ENCODE measurements at regions not wholly inside any gene's neighbourhood (a gene's known extent, or its start where the extent isn't known, plus 50 kb on each side); places are given as distances from the start of the nearest gene placed in this dataset.

DNA sequence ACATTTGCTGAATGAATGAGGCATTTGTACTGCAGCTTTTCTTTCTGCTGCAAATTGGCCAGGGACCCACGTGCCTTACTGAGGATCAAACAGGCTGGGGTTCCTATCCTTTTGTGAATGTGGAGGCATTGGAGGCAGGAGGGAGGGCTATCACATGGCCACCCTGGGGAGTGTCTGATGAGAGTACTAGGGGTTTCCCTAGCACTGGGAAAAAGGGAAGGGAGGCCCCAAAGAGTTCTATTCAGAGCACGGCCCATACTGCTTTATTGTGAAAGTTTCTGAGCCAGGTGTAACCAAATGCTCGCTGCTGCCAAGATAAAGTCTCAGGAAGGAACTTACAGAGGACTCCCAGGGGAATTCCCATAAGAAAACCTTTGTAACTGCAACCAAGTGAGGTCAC is 78.4 kb upstream of the ANO1 start:
- no peak for DNase-seq (ENCODE audit: low spot score)

DNA sequence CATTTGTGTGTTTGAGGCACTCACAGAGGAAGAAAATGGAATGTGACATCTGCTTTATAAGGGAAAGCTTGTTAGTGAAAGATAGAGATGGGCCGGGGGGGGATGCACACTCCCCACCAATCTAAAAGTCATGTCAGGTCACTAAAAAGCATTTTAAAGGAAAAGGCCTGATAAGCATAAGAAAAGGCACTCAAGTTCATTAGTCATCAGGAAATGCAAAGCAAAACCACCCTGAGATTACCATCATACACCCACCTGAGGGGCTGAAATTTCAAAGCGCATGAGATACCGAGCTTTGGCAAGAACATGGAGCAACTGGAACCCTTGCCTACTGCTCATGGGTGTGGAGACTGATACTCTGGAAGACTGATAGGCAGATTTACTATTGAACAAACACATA is 77.9 kb upstream of the ANO1 start:
- no peak for DNase-seq (ENCODE audit: low spot score)

DNA sequence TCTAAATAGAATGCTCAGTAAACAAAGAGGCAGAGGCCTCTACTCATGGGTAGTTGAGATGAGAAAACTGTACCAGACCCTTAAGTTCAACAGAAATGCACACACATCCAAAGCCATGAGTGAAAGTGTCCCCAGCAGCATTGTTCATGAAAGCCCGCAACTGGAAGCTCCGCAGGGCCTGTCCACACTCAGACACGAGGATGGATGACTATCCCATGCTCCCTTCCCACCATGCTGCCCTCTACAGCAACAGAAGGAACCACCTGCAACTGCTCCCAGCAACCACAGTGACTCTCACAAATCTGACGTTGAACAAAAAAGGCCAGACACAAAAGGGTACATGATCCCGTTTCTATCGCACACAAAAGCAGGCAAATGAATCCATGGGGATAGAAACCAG is 76.9 kb upstream of the ANO1 start:
- no peak for DNase-seq (ENCODE audit: low spot score)

DNA sequence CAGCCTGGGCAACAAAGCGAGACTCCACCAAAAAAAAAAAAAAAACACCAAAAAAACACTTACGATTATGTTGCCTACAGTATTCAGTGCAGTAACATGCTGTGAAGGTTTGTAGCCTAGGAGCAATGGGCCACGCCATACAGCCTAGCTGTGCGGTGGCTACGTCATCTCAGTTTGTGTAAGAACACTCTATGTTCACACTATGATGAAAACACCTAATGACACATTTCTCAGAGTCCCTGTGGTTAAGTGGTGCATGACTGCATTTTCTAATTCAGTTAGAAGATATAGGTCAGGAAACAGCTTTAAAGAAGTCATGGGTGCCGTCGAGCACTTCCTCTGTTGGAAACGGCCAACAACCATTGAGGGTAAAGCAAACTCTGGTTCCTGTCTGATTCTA is 75.7 kb upstream of the ANO1 start:
- no peak for DNase-seq (ENCODE audit: low spot score)

DNA sequence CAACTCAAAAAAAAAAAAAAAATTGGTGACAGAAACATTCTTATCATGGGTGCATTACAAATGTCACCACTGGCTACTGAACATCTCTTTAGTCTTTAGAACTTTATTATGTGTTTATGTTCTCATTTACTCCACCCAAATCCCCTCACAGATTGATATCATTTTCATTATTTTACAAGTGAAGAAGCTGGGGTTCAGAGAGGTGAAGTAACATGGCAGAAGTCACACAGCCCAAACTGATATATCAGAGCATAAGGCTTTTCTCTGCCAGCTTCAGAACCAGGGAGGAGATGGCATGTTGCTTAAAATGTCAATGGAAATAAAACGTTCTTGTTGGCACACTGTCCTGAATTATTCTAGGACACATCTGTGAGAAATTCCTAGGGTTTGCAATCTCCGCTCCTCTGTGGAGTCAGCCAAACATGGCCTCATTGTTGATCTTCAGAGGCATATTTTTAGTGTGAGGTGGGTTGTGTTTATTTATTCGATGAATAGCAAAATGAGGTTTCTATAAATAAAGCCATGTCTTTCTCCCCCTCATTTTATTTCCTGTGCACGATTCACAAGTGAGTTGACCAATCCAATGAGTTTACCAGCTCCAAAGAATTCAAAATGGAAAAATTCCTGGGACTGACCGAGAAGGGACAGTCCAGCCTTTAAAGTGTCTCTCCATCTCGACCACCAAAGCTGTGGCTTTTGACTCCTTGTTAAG is 72.9 kb upstream of the ANO1 start:
- DNase-seq (ENCODE audit: low spot score): no peak

DNA sequence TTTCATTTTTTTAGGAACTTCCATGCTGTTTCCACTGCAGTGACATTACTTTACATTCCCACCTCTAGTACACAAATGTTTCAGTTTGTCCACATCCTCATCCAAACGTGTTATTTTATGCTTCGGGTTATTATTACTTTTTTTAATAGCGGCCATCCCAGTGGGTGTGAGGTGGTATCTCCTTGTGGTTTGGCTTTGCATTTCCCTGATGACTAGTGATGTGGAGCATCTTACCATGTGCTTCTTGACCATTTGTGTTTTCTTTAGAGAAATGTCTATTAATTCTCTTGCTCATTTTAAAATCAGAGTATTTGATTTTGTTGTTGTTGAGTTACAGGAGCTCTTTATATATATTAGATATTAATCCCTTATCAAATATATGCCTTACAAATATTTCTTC is 70.3 kb upstream of the ANO1 start:
- no peak for DNase-seq (ENCODE audit: low spot score)

DNA sequence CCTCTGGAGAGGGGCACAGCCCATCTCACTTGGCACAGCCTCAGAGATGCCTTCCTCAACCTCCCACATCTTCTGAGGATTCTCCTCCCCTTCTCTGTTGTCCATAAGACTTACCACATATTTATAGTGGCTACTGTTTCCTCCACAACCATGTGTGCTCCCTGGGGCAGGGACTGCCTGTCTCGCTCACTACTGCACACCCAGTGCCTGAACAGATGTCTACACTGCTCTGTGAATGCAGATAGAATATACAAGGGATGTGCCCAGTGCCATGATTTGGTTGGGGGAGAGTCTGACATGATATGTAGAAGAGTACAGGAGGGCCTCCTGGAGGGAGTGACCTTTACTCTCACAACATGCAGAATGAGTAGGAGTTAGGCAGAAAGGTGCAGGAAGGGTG is 67.3 kb upstream of the ANO1 start:
- no peak for DNase-seq (ENCODE audit: low spot score)

DNA sequence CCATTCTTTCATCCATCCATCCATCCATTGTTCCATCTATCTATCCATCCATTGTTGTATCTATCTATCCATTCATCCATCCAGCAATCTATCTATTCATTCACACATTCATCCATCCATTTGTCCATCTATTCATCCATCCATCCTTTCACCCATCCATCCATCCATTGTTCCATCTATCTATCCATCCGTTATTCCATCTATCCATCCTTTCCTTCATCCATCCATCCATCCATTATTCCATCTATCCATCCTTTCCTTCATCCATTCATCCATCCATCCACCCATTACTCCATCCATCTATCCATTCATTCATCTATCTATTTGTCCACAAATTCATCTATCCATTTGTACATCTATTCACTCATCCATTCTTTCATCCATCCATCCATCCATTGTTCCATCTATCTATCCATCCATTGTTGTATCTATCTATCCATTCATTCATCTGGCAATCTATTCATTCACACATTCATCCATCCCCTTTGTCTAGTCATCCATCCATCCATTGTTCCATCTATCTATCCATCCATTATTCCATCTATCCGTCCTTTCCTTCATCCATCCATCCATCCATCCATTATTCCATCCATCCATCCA is 65.9 kb upstream of the ANO1 start:
- no peak for DNase-seq (ENCODE audit: low spot score)

DNA sequence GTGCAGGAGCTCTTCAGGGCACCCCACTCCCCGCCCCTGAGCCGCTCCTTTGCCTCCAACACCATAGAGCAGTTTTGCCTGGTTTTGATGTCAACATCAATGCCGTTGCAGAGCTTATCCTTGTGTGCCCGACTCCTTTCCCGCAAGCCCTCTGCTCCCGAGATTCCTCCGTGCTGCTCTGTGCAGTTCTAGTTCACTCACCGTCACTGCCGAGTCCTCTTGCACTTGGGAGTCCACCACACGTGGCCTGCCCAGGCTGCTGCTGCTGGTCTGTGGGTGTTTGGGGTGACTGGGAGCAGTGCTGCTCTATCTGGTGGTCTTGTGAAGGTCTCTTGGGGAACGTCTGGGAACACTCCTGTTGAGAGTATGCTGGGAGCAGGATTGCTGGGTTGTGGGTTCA is 63.8 kb upstream of the ANO1 start:
- no peak for DNase-seq (ENCODE audit: low spot score)

DNA sequence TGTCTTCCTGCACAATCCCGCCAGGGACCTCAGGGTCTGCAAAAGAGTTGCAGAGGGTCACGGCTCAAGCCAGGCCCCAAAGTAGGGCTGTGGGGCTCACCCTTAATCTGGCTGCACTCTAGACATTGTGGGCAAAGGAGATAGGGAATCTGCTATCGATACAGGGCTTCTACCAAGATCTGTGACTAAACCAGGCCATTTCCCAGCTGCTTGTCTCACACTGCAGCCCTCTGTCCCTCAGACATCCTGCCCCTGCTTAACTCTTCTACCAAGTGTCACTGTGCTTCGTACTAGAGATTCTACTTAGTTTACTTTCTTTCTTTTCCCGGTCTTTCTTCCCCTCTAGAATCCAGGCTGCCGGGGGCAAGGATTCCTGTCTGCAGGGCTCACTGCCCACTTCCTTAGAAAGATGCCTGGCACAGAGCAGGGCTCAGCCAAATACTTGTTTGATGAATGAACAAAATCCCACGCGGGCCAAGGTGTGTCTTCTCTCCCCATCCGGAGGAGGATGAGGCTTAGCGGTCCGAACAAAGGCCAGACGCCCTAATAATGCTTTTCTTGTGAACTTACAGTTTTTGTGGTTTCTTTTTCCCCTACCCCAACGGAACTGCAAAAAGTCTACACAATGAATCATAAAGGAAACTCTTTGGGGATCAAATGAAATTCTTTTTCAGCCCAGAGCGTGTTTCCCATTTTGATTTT is 61.3 kb upstream of the ANO1 start:
- no peak for DNase-seq (ENCODE audit: low spot score)

DNA sequence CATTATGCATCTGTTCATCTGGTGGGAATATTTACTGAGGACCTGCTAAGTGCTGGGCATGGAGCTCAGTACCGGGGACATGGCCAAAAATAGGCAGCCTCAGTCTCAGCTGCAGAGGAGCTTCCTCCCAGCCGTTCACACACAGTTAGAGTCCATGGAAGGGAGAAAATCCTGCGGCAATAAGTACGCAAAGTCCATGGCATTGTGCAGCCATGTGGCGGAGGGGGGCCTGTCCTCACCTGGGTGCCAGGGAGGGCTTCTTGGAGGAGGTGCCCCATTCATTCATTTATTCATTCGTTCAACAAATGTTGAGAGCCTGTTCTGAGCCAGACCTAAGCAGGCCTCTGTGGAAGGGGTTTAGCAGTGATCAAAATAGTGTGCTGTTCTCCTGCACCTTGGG is 59.3 kb upstream of the ANO1 start:
- DNase-seq (ENCODE audit: low spot score): no peak

DNA sequence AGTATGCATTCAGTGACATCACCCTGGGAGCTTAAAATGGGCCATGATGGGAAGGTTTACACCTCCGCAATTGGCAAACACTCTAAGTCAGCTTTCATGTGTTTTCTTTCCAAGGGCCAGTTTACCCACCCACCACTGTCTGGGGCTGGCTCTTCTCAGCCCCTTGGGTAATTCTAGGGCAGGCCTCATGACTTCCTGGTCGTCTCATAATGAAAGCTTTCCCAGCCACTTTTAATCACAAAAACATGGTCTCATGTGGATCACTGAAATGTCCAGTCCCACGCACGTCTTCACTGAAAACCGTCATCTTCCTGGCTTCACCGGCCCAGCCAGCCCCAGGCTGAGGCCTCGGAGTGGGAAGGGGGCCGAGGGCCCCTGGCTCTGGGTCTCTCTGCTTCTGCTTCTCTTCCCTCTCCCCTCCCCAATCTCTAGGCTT is 58.5 kb upstream of the ANO1 start:
- no peak for DNase-seq (ENCODE audit: low spot score)

DNA sequence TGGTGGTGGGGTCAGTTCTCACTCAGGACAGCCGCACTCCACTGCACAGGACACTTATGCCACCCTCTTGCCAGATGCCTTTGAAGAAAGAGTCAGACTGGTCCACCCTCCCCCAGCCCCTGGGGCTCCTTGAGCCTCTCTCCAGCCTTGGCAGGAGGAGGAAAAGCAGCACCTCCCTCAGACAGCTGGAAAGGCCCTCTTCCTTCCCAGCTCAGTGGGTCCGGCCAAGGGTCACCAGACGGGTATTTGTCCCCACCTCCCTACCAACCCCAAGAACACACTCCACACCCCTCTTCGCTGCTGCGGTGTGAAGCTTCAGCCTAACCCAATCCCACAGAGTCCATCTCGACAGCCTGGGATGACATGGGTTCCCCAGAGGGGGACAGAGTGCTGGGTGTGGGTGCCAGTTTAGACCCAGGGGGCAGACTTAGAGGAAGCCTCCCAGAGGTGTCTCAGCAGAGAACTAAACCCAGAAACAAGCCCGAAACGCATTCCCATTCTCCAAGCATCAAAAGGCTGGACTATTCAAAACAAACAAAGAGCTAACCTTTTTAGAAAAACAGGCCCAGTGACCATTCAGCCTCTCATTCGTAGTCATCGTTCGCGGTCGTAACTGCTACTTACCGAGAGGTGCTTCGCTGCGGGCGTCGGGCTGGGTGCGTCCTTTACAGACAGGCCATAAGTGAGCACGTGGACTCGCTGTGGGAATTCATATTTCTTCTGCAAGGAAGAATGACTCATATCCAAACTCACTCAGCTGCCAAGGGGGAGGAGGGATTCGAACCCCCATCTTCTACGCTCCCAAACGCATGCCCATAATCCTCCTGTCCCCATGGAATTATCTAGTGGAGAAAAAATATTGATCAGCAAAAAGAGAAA is 57.5 kb upstream of the ANO1 start:
- DNase-seq (ENCODE audit: low spot score): no peak

DNA sequence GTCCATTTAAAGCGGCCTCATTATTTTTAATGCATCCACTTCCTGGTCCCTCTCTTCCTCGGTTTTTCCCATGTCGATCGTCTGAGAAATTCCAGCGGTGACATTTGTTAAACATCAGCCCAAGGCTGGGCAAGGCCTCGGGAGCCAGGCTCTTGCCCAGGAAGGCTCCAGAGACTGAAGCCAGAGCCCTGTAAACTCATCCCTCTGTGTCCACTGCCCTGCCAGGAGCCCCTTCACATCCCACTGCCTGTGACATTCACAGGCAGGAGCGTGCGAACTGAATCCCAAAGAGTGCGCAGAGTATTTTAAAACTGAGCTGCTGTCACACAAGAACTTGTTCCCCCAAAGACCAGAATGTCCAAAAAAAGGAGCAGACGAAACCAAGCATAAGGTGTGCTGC is 56.5 kb upstream of the ANO1 start:
- no peak for DNase-seq (ENCODE audit: low spot score)

DNA sequence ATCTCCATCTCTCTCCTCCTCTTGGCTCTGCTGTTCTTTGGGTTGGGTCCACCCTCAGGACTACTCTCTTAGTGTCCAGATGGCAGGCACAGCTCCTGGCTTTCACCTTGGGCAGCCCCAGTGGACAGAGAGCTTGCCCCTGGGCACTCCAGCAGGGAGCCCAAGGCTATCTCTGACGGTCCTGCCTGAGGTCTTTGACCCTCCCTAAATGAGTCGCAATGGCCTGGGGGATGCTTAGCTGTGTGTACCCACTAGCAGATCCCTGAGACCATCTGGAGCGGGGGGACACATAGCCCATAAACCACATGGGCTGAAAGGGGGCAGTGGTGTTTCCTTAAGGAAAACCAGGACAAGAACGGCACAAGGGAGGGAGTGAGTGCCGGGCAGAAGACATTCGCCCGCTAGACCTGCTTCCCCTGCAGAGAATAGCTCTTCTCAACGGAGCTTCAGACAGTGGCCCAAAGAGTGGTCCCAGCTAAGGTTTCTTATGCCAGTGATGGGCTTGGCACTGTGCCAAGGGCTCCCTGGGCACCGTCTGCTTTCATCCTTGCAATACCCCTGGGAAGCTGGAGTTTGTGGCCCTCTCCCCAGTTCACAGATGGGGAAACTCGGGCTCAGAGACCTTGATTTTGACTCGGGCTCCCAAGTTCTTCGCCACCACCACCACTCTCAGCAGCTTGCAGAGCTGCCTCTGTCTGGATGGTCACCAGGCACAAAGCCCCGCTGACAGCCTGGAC is 53.9 kb upstream of the ANO1 start:
- no peak for DNase-seq (ENCODE audit: low spot score)

DNA sequence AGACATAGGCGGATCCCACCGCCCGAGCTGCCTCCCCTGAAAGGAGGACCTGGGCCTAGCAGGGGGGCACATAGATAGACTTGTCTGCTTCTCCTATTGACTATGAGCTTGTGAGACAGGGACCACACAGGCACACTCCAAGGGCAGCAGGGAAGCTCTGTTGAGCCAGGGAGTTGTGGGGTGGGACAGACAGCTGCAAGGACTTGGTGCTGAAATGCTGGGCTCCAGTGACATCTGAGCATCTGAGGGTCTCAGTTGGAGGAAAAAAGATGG is 53.4 kb upstream of the ANO1 start:
- DNase-seq (ENCODE audit: low spot score): no peak

DNA sequence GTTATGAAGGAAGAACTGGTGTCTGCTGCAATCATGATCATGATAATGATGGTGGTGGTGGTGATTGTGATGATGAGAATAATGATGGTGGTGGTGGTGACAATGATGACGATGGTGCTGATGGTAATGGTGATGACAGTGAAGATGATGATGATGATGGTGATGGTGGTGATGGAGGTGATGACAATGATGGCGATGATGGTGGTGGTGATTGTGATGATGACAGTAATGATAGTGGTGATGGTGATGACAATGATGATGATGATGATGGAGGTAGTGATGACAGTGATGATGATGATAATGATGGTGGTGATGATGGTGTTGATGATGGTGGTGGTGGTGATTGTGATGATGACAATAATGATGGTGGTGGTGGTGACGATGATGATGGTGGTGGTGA is 52.8 kb upstream of the ANO1 start:
- no peak for DNase-seq (ENCODE audit: low spot score)

DNA sequence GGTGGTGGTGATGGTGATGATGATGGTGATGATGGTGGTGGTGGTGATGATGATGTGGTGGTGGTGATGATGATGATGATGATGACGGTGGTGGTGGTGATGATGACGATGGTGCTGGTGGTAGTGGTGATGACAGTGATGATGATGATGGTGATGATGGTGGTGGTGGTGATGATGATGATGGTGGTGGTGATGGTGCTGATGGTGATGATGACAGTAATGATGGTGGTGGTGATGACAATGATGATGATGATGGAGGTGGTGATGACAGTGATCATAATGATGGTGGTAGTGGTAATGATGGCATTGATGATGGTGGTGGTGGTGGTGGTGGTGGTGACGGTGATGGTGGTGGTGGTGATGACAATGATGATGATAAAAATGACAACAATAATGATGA is 52.1 kb upstream of the ANO1 start:
- no peak for DNase-seq (ENCODE audit: low spot score)

DNA sequence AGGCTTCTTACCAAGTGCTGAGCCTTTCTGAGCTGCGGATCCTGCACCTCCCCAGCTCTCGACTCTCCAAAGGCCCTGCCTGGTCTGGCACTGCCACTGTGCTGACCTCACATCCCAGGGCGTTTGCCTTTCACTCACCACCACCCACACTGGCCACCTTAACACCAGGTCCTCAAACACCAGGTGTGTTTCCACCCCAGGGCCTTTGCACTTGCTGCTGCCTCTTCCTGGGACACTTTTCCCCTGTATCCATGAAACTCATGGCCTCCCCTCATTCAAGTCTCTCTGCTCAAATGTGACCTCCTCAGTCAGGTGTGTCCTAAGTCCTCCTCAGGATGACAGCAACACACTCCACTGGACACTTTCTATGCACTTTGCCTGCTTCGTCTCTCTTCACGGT is 51.4 kb upstream of the ANO1 start:
- DNase-seq (ENCODE audit: low spot score): no peak

DNA sequence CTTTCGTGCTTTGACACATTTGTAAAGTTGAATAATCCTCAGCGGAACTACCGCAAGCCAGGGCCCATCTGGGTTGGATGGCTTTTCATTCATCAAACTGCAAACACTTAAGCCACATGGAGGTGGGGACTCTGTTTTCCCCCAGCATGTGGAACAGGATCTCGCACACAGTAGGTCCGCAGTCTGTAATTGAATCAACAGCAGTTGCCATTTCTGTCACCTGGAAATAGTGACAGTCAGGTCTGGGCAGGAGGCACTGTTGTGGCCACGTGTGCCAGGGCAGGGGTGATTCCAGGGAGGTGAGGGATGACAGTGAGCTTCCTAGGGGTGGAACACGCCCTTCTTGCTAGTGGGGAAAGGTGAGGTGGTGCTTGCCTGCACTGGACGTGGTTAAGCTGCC is 50.7 kb upstream of the ANO1 start:
- DNase-seq (ENCODE audit: low spot score): no peak

DNA sequence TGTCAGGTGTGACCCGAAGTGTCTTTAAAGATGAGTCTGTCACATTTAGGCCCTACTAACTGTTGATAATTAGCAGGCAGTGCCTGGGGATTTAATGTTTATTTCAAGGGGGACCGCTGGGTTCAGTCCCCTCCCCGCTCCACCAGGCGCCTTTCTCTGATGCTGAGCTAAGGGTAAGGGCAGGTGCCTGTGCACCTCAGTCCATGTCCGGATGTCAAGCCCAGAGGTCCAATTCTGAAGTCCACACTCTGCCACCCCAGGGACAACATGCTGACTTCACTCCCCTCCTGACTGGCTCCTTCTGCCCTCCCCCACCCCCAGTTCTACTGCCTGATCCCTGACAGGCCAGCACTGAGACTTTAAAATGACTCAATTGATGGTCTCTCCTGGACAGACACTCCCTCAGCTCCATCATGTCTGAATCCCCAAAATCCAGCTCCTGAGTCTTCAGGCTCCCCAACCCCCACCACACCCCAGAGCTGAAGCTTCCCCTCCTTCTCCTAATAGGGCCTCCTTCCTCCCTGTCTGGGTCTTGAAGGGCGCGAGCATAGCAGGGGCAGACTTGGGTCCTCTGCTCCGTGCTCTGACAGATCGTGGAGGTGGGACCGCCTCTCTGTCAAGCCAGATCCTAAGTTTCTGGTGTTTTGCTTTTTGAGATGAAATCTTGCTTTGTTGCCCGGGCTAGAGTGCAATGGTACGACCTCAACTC is 49.8 kb upstream of the ANO1 start:
- no peak for DNase-seq (ENCODE audit: low spot score)

All from germinal center (tissue), 1 donor.